ENCODE measurements at regions not wholly inside any gene's neighbourhood (a gene's known extent, or its start where the extent isn't known, plus 50 kb on each side); places are given as distances from the start of the nearest gene placed in this dataset.

GRCh38 chr13:34401696-34402095 lies 540.4 kb upstream of the NBEA start:
- no peak for DNase-seq (ENCODE audit: low spot score)
- no peak for TF ChIP-seq CTCF (IDR thresholded peaks at IDR 0.05)
- Histone ChIP-seq H3K27ac (no peak overlapping the region), H3K4me3 (no peak overlapping the region)

GRCh38 chr13:34405410-34406181 lies 536.5 kb upstream of the NBEA start:
- Histone ChIP-seq H3K27ac (no peak overlapping the region), H3K4me3 (no peak overlapping the region)
- no peak for TF ChIP-seq CTCF (IDR thresholded peaks at IDR 0.05)
- no peak for DNase-seq (ENCODE audit: low spot score)

GRCh38 chr13:34408640-34409039 lies 533.4 kb upstream of the NBEA start:
- DNase-seq (ENCODE audit: low spot score) = no peak
- H3K4me3 ChIP-seq = no peak overlapping the region
- TF ChIP-seq CTCF (IDR thresholded peaks at IDR 0.05) = no peak
- no peak overlapping the region for H3K27ac ChIP-seq

- DNase-seq (ENCODE audit: low spot score) = no peak
- Histone ChIP-seq H3K27ac (no peak overlapping the region), H3K4me3 (no peak overlapping the region)
- TF ChIP-seq CTCF (IDR thresholded peaks at IDR 0.05) = no peak
Measured at GRCh38 chr13:34409496-34410182, 532.4 kb upstream of the NBEA start.

- Histone ChIP-seq H3K27ac (no peak overlapping the region), H3K4me3 (no peak overlapping the region)
- no peak for TF ChIP-seq CTCF (IDR thresholded peaks at IDR 0.05)
- DNase-seq (ENCODE audit: low spot score) = no peak
Measured at GRCh38 chr13:34410678-34411077, 531.4 kb upstream of the NBEA start.

- no peak for DNase-seq (ENCODE audit: low spot score)
- no peak for TF ChIP-seq CTCF (IDR thresholded peaks at IDR 0.05)
- Histone ChIP-seq H3K27ac (no peak overlapping the region), H3K4me3 (no peak overlapping the region)
Measured at GRCh38 chr13:34411177-34411576, 530.9 kb upstream of the NBEA start.

GRCh38 chr13:34411894-34412293 lies 530.2 kb upstream of the NBEA start:
- no peak overlapping the region for H3K27ac ChIP-seq
- DNase-seq (ENCODE audit: low spot score) = no peak
- H3K4me3 ChIP-seq = no peak overlapping the region
- no peak for TF ChIP-seq CTCF (IDR thresholded peaks at IDR 0.05)

All from coronary artery (tissue), 2 donors.